MM.1S (cell line): ENCODE measurements at regions not wholly inside any gene's neighbourhood (a gene's known extent, or its start where the extent isn't known, plus 50 kb on each side); places are given as distances from the start of the nearest gene placed in this dataset.

Source experiments
- DNase-seq: peaks from one replicate; pipeline ENCODE4 v3.0.0-alpha.2; 2015
- H2AFZ ChIP-seq: fragments of 300-600 bp; sonication (generic); 2 replicates; pipeline ENCODE4 v1.6.0; 2016; ENCODE audit warnings: antibody characterized with exemption, low read length
- H3F3A ChIP-seq: fragments of 300-600 bp; sonication (generic); 2 replicates; pipeline ENCODE4 v1.6.1; 2016; ENCODE audit warnings: mild to moderate bottlenecking, antibody characterized with exemption, low read length, moderate library complexity, mixed read lengths; ENCODE audit not compliant: insufficient read depth
- H3K27ac ChIP-seq: fragments of 300-600 bp; sonication (generic); 2 replicates; pipeline ENCODE4 v1.5.1; 2016; ENCODE audit warnings: mild to moderate bottlenecking, low read length
- H3K27me3 ChIP-seq: fragments of 300-600 bp; sonication (generic); replicated peaks from 2 replicates; pipeline ENCODE4 v1.6.0; 2016; ENCODE audit warnings: low read length; ENCODE audit not compliant: insufficient read depth
- H3K36me3 ChIP-seq: fragments of 300-600 bp; sonication (generic); replicated peaks from 2 replicates; pipeline ENCODE4 v1.6.1; 2016; ENCODE audit warnings: mild to moderate bottlenecking, low read length, mixed read lengths; ENCODE audit not compliant: insufficient read depth
- H3K4me1 ChIP-seq: fragments of 300-600 bp; sonication (generic); 2 replicates; pipeline ENCODE4 v1.6.1; 2016; ENCODE audit warnings: low read length, mixed read lengths
- H3K4me2 ChIP-seq: fragments of 300-600 bp; sonication (generic); 2 replicates; pipeline ENCODE4 v1.6.0; 2016; ENCODE audit warnings: low read depth, low read length
- H3K4me3 ChIP-seq: fragments of 300-600 bp; sonication (generic); 2 replicates; pipeline ENCODE4 v1.5.1; 2016; ENCODE audit warnings: low read length, mixed read lengths
- H3K79me2 ChIP-seq: fragments of 300-600 bp; sonication (generic); 2 replicates; pipeline ENCODE4 v1.6.1; 2016; ENCODE audit warnings: mixed run types, low read length, mixed read lengths
- H3K9ac ChIP-seq: fragments of 300-600 bp; sonication (generic); 2 replicates; pipeline ENCODE4 v1.6.1; 2016; ENCODE audit warnings: low read length, mixed read lengths
- H3K9me2 ChIP-seq: fragments of 300-600 bp; sonication (generic); replicated peaks from 2 replicates; pipeline ENCODE4 v1.6.1; 2016; ENCODE audit warnings: mild to moderate bottlenecking, low read length, mixed read lengths; ENCODE audit not compliant: insufficient read depth
- H3K9me3 ChIP-seq: fragments of 300-600 bp; sonication (generic); replicated peaks from 2 replicates; pipeline ENCODE4 v1.6.1; 2016; ENCODE audit warnings: mild to moderate bottlenecking, low read length, mixed read lengths; ENCODE audit not compliant: insufficient read depth
- H4K20me1 ChIP-seq: fragments of 300-600 bp; sonication (generic); 2 replicates; pipeline ENCODE4 v1.6.1; 2016; ENCODE audit warnings: mild to moderate bottlenecking, low read length, moderate library complexity, mixed read lengths; ENCODE audit not compliant: insufficient read depth
- EZH2 ChIP-seq: fragments of 300-600 bp; sonication (generic); optimal IDR thresholded peaks from 2 replicates; pipeline ENCODE3; 2017; ENCODE audit warnings: low read depth, mild to moderate bottlenecking, antibody characterized with exemption, low read length, mixed read lengths
- EZH2phosphoT487 ChIP-seq: fragments of 300-600 bp; sonication (generic); IDR thresholded peaks from 2 replicates; pipeline ENCODE4 v1.6.1; 2018; ENCODE audit warnings: antibody characterized with exemption, low read length
- TF ChIP-seq, protein P1 (sequence below): fragments of 300-600 bp; sonication (generic); IDR thresholded peaks from 2 replicates; pipeline ENCODE4 v1.5.1; 2016; ENCODE audit warnings: antibody characterized with exemption, low read length, mixed read lengths

DNA sequence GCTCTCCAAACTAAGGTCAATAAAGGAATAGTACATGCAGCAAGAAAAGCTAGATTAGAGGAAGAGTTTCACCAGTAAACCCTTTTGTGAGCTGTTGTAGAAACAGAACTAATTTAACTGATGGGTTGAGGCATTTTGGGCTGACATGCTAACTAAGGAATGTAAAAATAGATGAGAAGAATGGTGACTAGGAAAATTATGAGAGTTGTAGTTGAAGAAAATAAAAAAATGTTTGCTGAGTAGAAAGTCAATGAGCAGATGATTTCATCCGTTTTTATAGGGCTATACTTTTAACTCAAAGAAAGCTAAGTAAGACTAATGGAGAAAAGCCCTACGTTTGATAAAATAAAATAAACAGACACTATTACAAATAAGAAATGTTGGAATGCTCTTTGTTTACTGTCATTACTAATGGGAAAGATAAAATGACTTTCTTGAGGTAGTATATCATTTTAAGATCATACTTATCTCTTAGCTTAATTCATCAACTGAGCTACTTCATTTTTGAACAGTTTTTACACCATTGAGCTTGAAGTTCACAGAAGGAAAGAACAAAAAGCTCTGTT is 209.4 kb upstream of the DPH6 start:
- Histone ChIP-seq H3K27ac (no peak overlapping the region), H3K27me3 (no peaks in the 10 kb centered on the region), H4K20me1 (no peaks in the 10 kb centered on the region), H2AFZ (no peak overlapping the region), H3K9me3 (no peaks in the 10 kb centered on the region), H3K36me3 (no peaks in the 10 kb centered on the region), H3K4me1 (no peaks in the 10 kb centered on the region), H3F3A (no peaks in the 10 kb centered on the region), H3K4me2 (no peak overlapping the region), H3K9ac (no peak overlapping the region), H3K9me2 (no peaks in the 10 kb centered on the region), H3K4me3 (no peak overlapping the region), H3K79me2 (no peaks in the 10 kb centered on the region)
- DNase-seq = no peak
- no peak for TF ChIP-seq EZH2phosphoT487
- TF ChIP-seq, protein P1, sequence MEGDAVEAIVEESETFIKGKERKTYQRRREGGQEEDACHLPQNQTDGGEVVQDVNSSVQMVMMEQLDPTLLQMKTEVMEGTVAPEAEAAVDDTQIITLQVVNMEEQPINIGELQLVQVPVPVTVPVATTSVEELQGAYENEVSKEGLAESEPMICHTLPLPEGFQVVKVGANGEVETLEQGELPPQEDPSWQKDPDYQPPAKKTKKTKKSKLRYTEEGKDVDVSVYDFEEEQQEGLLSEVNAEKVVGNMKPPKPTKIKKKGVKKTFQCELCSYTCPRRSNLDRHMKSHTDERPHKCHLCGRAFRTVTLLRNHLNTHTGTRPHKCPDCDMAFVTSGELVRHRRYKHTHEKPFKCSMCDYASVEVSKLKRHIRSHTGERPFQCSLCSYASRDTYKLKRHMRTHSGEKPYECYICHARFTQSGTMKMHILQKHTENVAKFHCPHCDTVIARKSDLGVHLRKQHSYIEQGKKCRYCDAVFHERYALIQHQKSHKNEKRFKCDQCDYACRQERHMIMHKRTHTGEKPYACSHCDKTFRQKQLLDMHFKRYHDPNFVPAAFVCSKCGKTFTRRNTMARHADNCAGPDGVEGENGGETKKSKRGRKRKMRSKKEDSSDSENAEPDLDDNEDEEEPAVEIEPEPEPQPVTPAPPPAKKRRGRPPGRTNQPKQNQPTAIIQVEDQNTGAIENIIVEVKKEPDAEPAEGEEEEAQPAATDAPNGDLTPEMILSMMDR = no peak
- TF ChIP-seq EZH2 = no peak

DNA sequence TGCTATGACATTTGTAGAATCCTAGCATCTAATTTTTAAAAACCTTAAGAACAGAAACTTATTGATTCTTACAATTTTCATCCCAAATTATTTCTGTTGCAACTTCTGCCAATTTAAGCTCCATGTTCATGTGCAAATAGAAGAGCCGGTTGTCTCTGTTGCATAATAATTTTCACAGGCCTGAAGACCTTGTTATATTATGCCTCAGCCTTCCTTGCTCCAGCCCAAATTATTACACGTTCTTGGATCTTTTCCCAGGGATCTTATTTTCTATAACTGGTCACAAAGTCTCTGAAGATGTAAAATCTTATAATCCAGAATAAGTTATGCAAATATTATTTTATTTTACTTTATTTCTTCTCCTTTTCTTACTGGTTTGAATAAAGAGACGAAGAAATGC is 210.7 kb upstream of the DPH6 start:
- Histone ChIP-seq H3K27me3 (no peaks in the 10 kb centered on the region), H3K9me3 (no peaks in the 10 kb centered on the region), H3K4me3 (no peak overlapping the region), H4K20me1 (no peaks in the 10 kb centered on the region), H2AFZ (no peak overlapping the region), H3K4me1 (no peaks in the 10 kb centered on the region), H3K9ac (no peak overlapping the region), H3K9me2 (no peaks in the 10 kb centered on the region), H3K27ac (no peak overlapping the region), H3K4me2 (no peak overlapping the region), H3K36me3 (no peaks in the 10 kb centered on the region), H3F3A (no peaks in the 10 kb centered on the region), H3K79me2 (no peaks in the 10 kb centered on the region)
- no peak for DNase-seq
- TF ChIP-seq EZH2phosphoT487 (no peak), EZH2 (no peak)
- TF ChIP-seq, protein P1 = no peak

DNA sequence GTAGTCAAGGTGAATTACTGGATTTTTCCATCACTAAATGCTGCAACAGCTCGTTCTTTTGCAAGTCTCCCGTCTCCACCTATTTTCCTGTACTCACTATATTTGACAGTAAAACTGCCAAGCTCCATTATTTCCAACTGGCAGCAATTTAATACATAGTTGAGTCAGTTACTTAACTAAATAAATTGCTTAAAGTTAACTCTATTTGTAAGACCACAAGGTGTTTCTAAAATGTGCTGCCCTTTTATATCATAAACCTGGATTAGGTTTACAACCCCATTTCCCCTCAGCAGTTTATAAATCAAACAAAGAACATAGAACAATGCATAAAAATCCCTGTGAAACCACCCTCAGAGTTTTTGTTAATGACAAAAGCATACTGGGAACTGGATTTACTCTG is 211.4 kb upstream of the DPH6 start:
- Histone ChIP-seq H3K27ac (no peak overlapping the region), H3K9me3 (no peaks in the 10 kb centered on the region), H3K79me2 (no peaks in the 10 kb centered on the region), H3K4me3 (no peak overlapping the region), H3K4me1 (no peaks in the 10 kb centered on the region), H3F3A (no peaks in the 10 kb centered on the region), H3K36me3 (no peaks in the 10 kb centered on the region), H2AFZ (no peak overlapping the region), H3K27me3 (no peaks in the 10 kb centered on the region), H3K9ac (no peak overlapping the region), H4K20me1 (no peaks in the 10 kb centered on the region), H3K4me2 (no peak overlapping the region), H3K9me2 (no peaks in the 10 kb centered on the region)
- TF ChIP-seq EZH2phosphoT487 (no peak), EZH2 (no peak)
- TF ChIP-seq, protein P1 = no peak
- no peak for DNase-seq
